WI38 (cell line): ENCODE measurements at regions not wholly inside any gene's neighbourhood (a gene's known extent, or its start where the extent isn't known, plus 50 kb on each side); places are given as distances from the start of the nearest gene placed in this dataset.
A peak's percentile ranks its signal among the peaks of the same experiment; 100 is the strongest.

ENCODE experiments used
- H3K4me3 ChIP-seq: 2 replicates; pipeline ENCODE4 v1.5.1; 2011; ENCODE audit warnings: low read depth, mild to moderate bottlenecking, control low read depth, low read length
- CTCF ChIP-seq: IDR thresholded peaks from 2 replicates; pipeline ENCODE4 v1.5.1; 2012; ENCODE audit warnings: low read depth, mild to moderate bottlenecking, control low read depth, low read length

GRCh38 chr13:53200075-53200474 lies 171.5 kb downstream of the OLFM4 start:
- TF ChIP-seq CTCF: no peak
- H3K4me3 ChIP-seq: no peak overlapping the region

- TF ChIP-seq CTCF: no peak
Observed at GRCh38 chr13:53200498-53201453, 172.2 kb downstream of the OLFM4 start.

GRCh38 chr13:53201454-53202225 lies 173.0 kb downstream of the OLFM4 start:
- TF ChIP-seq CTCF: 0 out of 2 replicates have a peak, but pooled peaks have one; percentile 14
- no peak overlapping the region for H3K4me3 ChIP-seq

More at GRCh38 chr13:53200498-53201453, 172.2 kb downstream of the OLFM4 start:
- no peak overlapping the region for H3K4me3 ChIP-seq

- no peak overlapping the region for H3K4me3 ChIP-seq
- no peak for TF ChIP-seq CTCF
Observed at GRCh38 chr13:53204598-53204997, 176.0 kb downstream of the OLFM4 start.

- TF ChIP-seq CTCF: peak; percentile 16; the same call in 1 of the 2 replicates
Observed at GRCh38 chr13:53206455-53206854, 177.8 kb downstream of the OLFM4 start.

GRCh38 chr13:53207556-53207955 lies 178.9 kb downstream of the OLFM4 start:
- TF ChIP-seq CTCF: no peak
- no peak overlapping the region for H3K4me3 ChIP-seq

More at GRCh38 chr13:53206455-53206854, 177.8 kb downstream of the OLFM4 start:
- no peak overlapping the region for H3K4me3 ChIP-seq
